MM.1S (cell line): ENCODE measurements at regions not wholly inside any gene's neighbourhood (a gene's known extent, or its start where the extent isn't known, plus 50 kb on each side); places are given as distances from the start of the nearest gene placed in this dataset.

ENCODE experiments used
- EZH2 ChIP-seq: fragments of 300-600 bp; sonication (generic); optimal IDR thresholded peaks from 2 replicates; pipeline ENCODE3; 2017; ENCODE audit warnings: low read depth, mild to moderate bottlenecking, antibody characterized with exemption, low read length, mixed read lengths
- TF ChIP-seq, protein P1 (sequence below): fragments of 300-600 bp; sonication (generic); IDR thresholded peaks from 2 replicates; pipeline ENCODE4 v1.5.1; 2016; ENCODE audit warnings: antibody characterized with exemption, low read length, mixed read lengths

DNA sequence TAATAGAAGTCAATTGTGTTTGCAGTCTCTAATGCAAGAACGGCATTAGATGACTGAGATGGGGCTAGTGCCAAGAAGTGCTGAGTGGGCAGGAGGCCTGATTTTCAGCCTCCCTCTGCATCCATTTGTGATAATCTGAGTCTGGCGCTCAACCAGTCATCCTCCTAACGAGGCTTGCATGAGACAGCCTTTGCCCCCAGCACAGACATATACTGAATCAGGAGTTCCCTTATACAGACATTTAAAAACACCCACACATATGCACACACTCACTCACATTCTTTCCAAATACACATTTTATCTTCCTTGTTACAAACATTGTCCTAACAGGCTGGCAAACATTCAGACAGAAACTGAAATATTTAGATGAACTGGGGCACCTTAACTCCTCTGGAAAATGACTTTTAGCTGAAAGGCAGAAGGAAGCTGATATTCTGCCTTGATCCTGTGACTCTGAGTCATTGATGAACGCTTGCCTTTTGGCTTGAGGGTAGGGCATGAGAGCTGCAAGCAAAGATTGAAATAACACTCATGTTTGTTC lies 562.3 kb downstream of the DHX35 start:
- TF ChIP-seq EZH2, result no peak
- TF ChIP-seq, protein P1, sequence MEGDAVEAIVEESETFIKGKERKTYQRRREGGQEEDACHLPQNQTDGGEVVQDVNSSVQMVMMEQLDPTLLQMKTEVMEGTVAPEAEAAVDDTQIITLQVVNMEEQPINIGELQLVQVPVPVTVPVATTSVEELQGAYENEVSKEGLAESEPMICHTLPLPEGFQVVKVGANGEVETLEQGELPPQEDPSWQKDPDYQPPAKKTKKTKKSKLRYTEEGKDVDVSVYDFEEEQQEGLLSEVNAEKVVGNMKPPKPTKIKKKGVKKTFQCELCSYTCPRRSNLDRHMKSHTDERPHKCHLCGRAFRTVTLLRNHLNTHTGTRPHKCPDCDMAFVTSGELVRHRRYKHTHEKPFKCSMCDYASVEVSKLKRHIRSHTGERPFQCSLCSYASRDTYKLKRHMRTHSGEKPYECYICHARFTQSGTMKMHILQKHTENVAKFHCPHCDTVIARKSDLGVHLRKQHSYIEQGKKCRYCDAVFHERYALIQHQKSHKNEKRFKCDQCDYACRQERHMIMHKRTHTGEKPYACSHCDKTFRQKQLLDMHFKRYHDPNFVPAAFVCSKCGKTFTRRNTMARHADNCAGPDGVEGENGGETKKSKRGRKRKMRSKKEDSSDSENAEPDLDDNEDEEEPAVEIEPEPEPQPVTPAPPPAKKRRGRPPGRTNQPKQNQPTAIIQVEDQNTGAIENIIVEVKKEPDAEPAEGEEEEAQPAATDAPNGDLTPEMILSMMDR, result no peak
